Hepatocyte (in vitro differentiated cells): ENCODE measurements at regions not wholly inside any gene's neighbourhood (a gene's known extent, or its start where the extent isn't known, plus 50 kb on each side); places are given as distances from the start of the nearest gene placed in this dataset.

Source experiments
- DNase-seq: peaks from one replicate; pipeline ENCODE4 v3.0.0-alpha.2; 2016; ENCODE audit warnings: low spot score
- H2AFZ ChIP-seq: fragments of 200-600 bp; sonication (generic); 2 replicates; pipeline ENCODE4 v1.6.0; 2016; ENCODE audit warnings: antibody characterized with exemption, mild to moderate bottlenecking
- H3K27ac ChIP-seq: fragments of 200-600 bp; sonication (generic); 2 replicates; pipeline ENCODE4 v1.5.1; 2016; ENCODE audit warnings: mild to moderate bottlenecking
- H3K27me3 ChIP-seq: fragments of 200-600 bp; sonication (generic); 2 replicates; pipeline ENCODE4 v1.6.1; 2016
- H3K36me3 ChIP-seq: fragments of 200-600 bp; sonication (generic); replicated peaks from 2 replicates; pipeline ENCODE4 v1.5.1; 2016; ENCODE audit warnings: low read depth; ENCODE audit not compliant: insufficient read depth
- H3K4me1 ChIP-seq: fragments of 200-600 bp; sonication (generic); 2 replicates; pipeline ENCODE4 v1.5.1; 2016; ENCODE audit warnings: mild to moderate bottlenecking, moderate library complexity; ENCODE audit not compliant: insufficient read depth
- H3K4me2 ChIP-seq: fragments of 200-600 bp; sonication (generic); 2 replicates; pipeline ENCODE4 v1.6.0; 2016
- H3K4me3 ChIP-seq: fragments of 200-600 bp; sonication (generic); 2 replicates; pipeline ENCODE4 v1.5.1; 2016; ENCODE audit warnings: mild to moderate bottlenecking
- H3K79me2 ChIP-seq: fragments of 200-600 bp; sonication (generic); 2 replicates; pipeline ENCODE4 v1.6.0; 2017; ENCODE audit warnings: mild to moderate bottlenecking
- H3K9me2 ChIP-seq: fragments of 200-600 bp; sonication (generic); replicated peaks from 2 replicates; pipeline ENCODE4 v1.6.0; 2017; ENCODE audit warnings: mild to moderate bottlenecking; ENCODE audit not compliant: insufficient read depth
- H3K9me3 ChIP-seq: fragments of 200-600 bp; sonication (generic); 2 replicates; pipeline ENCODE4 v1.5.1; 2016; ENCODE audit warnings: low read depth, mild to moderate bottlenecking
- H4K20me1 ChIP-seq: fragments of 200-600 bp; sonication (generic); 2 replicates; pipeline ENCODE4 v1.6.0; 2016; ENCODE audit warnings: mild to moderate bottlenecking; ENCODE audit not compliant: insufficient read depth, poor library complexity, severe bottlenecking
- CTCF ChIP-seq: fragments of 200-600 bp; sonication (generic); IDR thresholded peaks from 2 replicates; pipeline ENCODE4 v1.5.1; 2016; ENCODE audit warnings: antibody characterized with exemption, mild to moderate bottlenecking; ENCODE audit not compliant: poor library complexity
- EZH2 ChIP-seq: fragments of 200-600 bp; sonication (generic); IDR thresholded peaks from 2 replicates; pipeline ENCODE4 v1.6.1; 2016; ENCODE audit warnings: antibody characterized with exemption, mild to moderate bottlenecking, borderline replicate concordance
- EZH2phosphoT487 ChIP-seq: fragments of 200-600 bp; sonication (generic); IDR thresholded peaks from one replicate; pipeline ENCODE4 v1.6.1; 2018; ENCODE audit warnings: antibody characterized with exemption, mild to moderate bottlenecking, low read depth, moderate library complexity; ENCODE audit not compliant: unreplicated experiment, severe bottlenecking
- WGBS: methylation state at CpG from one replicate; pipeline ENCODE4 v1.1.6; 2016; ENCODE audit warnings: low lambda C conversion rate; ENCODE audit errors: missing lambda C conversion rate; 5-methylcytosine and 5-hydroxymethylcytosine counted together

GRCh38 chr4:157932936-157933335 lies 239.9 kb downstream of the GASK1B start:
- Histone ChIP-seq H3K36me3 (no peaks in the 10 kb centered on the region), H3K79me2 (no peaks in the 10 kb centered on the region), H3K4me1 (no peaks in the 10 kb centered on the region), H3K4me3 (no peak overlapping the region), H4K20me1 (no peaks in the 10 kb centered on the region), H2AFZ (no peak overlapping the region), H3K27me3 (no peaks in the 10 kb centered on the region), H3K4me2 (no peak overlapping the region), H3K9me2 (no peaks in the 10 kb centered on the region), H3K9me3 (no peaks in the 10 kb centered on the region), H3K27ac (no peak overlapping the region)
- DNase-seq, result no peak
- TF ChIP-seq CTCF (no peak), EZH2 (no peak), EZH2phosphoT487 (no peak)
- WGBS, result 94% methylated on average over 1 of the region's 1 CpG

GRCh38 chr4:157929486-157929885 lies 243.3 kb downstream of the GASK1B start:
- no peaks in the 10 kb centered on the region for H3K9me2 ChIP-seq
- no peaks in the 10 kb centered on the region for H3K27me3 ChIP-seq
- no peaks in the 10 kb centered on the region for H3K79me2 ChIP-seq
- no peak overlapping the region for H3K4me3 ChIP-seq
- H3K4me2 ChIP-seq, result no peak overlapping the region
- no peaks in the 10 kb centered on the region for H3K9me3 ChIP-seq
- no peak for DNase-seq
- no peak overlapping the region for H2AFZ ChIP-seq
- no peaks in the 10 kb centered on the region for H3K36me3 ChIP-seq
- TF ChIP-seq EZH2 (no peak), EZH2phosphoT487 (no peak), CTCF (no peak)
- H4K20me1 ChIP-seq, result no peaks in the 10 kb centered on the region
- H3K27ac ChIP-seq, result no peak overlapping the region
- no peaks in the 10 kb centered on the region for H3K4me1 ChIP-seq
- WGBS, result 93% methylated on average over 1 of the region's 1 CpG

GRCh38 chr4:157918036-157918832 lies 254.6 kb downstream of the GASK1B start:
- H3K4me2 ChIP-seq, result no peak overlapping the region
- H4K20me1 ChIP-seq, result no peaks in the 10 kb centered on the region
- no peaks in the 10 kb centered on the region for H3K9me2 ChIP-seq
- TF ChIP-seq EZH2, result no peak
- no peak for TF ChIP-seq EZH2phosphoT487
- no peak for TF ChIP-seq CTCF
- H3K36me3 ChIP-seq, result no peaks in the 10 kb centered on the region
- DNase-seq, result no peak
- no peaks in the 10 kb centered on the region for H3K79me2 ChIP-seq
- H3K27me3 ChIP-seq, result no peaks in the 10 kb centered on the region
- no peaks in the 10 kb centered on the region for H3K9me3 ChIP-seq
- 86% methylated on average over 2 of the region's 2 CpGs for WGBS
- no peak overlapping the region for H3K4me3 ChIP-seq
- H3K27ac ChIP-seq, result no peak overlapping the region
- no peaks in the 10 kb centered on the region for H3K4me1 ChIP-seq
- no peak overlapping the region for H2AFZ ChIP-seq
